ENCODE measurements at regions not wholly inside any gene's neighbourhood (a gene's known extent, or its start where the extent isn't known, plus 50 kb on each side); places are given as distances from the start of the nearest gene placed in this dataset.

GRCh38 chr12:75632442-75632841 is 121.0 kb upstream of the KRR1 start:
- TF ChIP-seq, protein P1, sequence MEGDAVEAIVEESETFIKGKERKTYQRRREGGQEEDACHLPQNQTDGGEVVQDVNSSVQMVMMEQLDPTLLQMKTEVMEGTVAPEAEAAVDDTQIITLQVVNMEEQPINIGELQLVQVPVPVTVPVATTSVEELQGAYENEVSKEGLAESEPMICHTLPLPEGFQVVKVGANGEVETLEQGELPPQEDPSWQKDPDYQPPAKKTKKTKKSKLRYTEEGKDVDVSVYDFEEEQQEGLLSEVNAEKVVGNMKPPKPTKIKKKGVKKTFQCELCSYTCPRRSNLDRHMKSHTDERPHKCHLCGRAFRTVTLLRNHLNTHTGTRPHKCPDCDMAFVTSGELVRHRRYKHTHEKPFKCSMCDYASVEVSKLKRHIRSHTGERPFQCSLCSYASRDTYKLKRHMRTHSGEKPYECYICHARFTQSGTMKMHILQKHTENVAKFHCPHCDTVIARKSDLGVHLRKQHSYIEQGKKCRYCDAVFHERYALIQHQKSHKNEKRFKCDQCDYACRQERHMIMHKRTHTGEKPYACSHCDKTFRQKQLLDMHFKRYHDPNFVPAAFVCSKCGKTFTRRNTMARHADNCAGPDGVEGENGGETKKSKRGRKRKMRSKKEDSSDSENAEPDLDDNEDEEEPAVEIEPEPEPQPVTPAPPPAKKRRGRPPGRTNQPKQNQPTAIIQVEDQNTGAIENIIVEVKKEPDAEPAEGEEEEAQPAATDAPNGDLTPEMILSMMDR (IDR thresholded peaks at IDR 0.05), result no peak
- no peak for TF ChIP-seq POLR2A (IDR thresholded peaks at IDR 0.05)

Data from heart left ventricle (tissue), 13 donors.